Activated CD8-positive, alpha-beta memory T cell treated with anti-CD3 and anti-CD28 coated beads, Interleukin-2, amount 10 ng/mL, durations not matched to agents 7 days and 5 days (primary cell): ENCODE measurements at regions not wholly inside any gene's neighbourhood (a gene's known extent, or its start where the extent isn't known, plus 50 kb on each side); places are given as distances from the start of the nearest gene placed in this dataset.

Experiments used
- ATAC-seq: fragments of 150-1000 bp; cut with Tn5 transposase; one replicate; pipeline ENCODE4 v1.10.0; 2021; ENCODE audit warnings: moderate library complexity
- CTCF ChIA-PET: fragments of 350-600 bp; sonication (Branson Sonifier 250); formaldehyde crosslinking; loops from one replicate; lab custom pipeline; 2021; ENCODE audit warnings: antibody characterized with exemption; lab: Charles Lee
- DNase-seq: peaks from one replicate; pipeline ENCODE4 v3.0.0-alpha.2; 2020
- H3K27ac Mint-ChIP-seq: one replicate; pipeline ENCODE4 v1.8.0; 2021; ENCODE audit warnings: mild to moderate bottlenecking, mixed read lengths
- H3K27me3 Mint-ChIP-seq: one replicate; pipeline ENCODE4 v1.8.0; 2021; ENCODE audit warnings: mixed read lengths
- H3K36me3 Mint-ChIP-seq: one replicate; pipeline ENCODE4 v1.8.0; 2021; ENCODE audit warnings: mild to moderate bottlenecking, mixed read lengths
- H3K4me1 Mint-ChIP-seq: one replicate; pipeline ENCODE4 v1.8.0; 2021; ENCODE audit warnings: mixed read lengths
- H3K4me3 Mint-ChIP-seq: one replicate; pipeline ENCODE4 v1.8.0; 2021; ENCODE audit warnings: mild to moderate bottlenecking, moderate library complexity, mixed read lengths
- H3K9me3 Mint-ChIP-seq: one replicate; pipeline ENCODE4 v1.8.0; 2022; ENCODE audit warnings: low read depth, mixed read lengths

- DNase-seq (no peak), ATAC-seq (no peak)
- Mint-ChIP-seq H3K9me3 (peaks cover 2% of the 10 kb centered on the region), H3K27me3 (peaks cover 3% of the 10 kb centered on the region), H3K36me3 (no peaks in the 10 kb centered on the region), H3K27ac (no peak overlapping the region), H3K4me1 (no peaks in the 10 kb centered on the region), H3K4me3 (no peak overlapping the region)
- CTCF ChIA-PET, result interaction anchor here (1.3 kb wide), 1 partner anchor 73 kb away, joined by 3 read pairs; no protein-coding TSS in a partner anchor
These were observed 300.0 kb downstream of the PIK3R1 start for GRCh38 chr5:68515514-68515913.

DNA sequence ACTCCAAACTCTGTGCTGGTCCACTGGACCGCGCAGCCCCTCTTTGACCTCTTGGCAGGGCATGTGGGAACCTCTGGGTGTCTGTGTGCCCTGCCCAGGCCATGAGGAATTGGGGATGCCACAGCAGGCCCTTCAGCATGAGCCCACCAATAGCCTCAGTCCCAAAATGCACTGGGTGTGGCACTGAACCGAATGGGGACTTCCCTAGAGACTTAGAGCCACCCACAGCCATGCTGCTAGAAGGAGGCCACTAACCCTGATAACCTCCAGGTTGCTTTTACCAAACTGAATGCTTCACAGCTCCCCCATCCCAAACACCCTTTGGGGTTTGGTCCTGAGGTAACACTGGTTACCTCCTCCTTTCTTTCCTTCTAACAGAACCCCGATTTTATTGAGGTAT, 302.7 kb downstream of the PIK3R1 start:
- H3K27me3 Mint-ChIP-seq, result peaks cover 3% of the 10 kb centered on the region
- no peaks in the 10 kb centered on the region for H3K9me3 Mint-ChIP-seq
- CTCF ChIA-PET, result no interaction called here
- ATAC-seq (no peak), DNase-seq (no peak)
- no peaks in the 10 kb centered on the region for H3K4me1 Mint-ChIP-seq
- H3K36me3 Mint-ChIP-seq, result no peaks in the 10 kb centered on the region
- no peak overlapping the region for H3K4me3 Mint-ChIP-seq
- H3K27ac Mint-ChIP-seq, result no peak overlapping the region

GRCh38 chr5:68519143-68519542, 303.6 kb downstream of the PIK3R1 start:
- H3K36me3 Mint-ChIP-seq, result no peaks in the 10 kb centered on the region
- CTCF ChIA-PET, result no interaction called here
- H3K27ac Mint-ChIP-seq, result no peak overlapping the region
- H3K4me1 Mint-ChIP-seq, result no peaks in the 10 kb centered on the region
- H3K9me3 Mint-ChIP-seq, result no peaks in the 10 kb centered on the region
- peaks cover 3% of the 10 kb centered on the region for H3K27me3 Mint-ChIP-seq
- no peak overlapping the region for H3K4me3 Mint-ChIP-seq
- no peak for ATAC-seq
- no peak for DNase-seq

- no peak overlapping the region for H3K4me3 Mint-ChIP-seq
- H3K27me3 Mint-ChIP-seq, result no peaks in the 10 kb centered on the region
- H3K27ac Mint-ChIP-seq, result no peak overlapping the region
- no peaks in the 10 kb centered on the region for H3K9me3 Mint-ChIP-seq
- no peaks in the 10 kb centered on the region for H3K36me3 Mint-ChIP-seq
- DNase-seq (no peak), ATAC-seq (no peak)
- no peaks in the 10 kb centered on the region for H3K4me1 Mint-ChIP-seq
- CTCF ChIA-PET, result no interaction called here
These were observed 306.2 kb downstream of the PIK3R1 start for GRCh38 chr5:68521776-68522175.

- Mint-ChIP-seq H3K9me3 (no peaks in the 10 kb centered on the region), H3K4me3 (no peak overlapping the region), H3K4me1 (no peaks in the 10 kb centered on the region), H3K36me3 (no peaks in the 10 kb centered on the region), H3K27me3 (no peaks in the 10 kb centered on the region), H3K27ac (no peak overlapping the region)
- CTCF ChIA-PET, result no interaction called here
- DNase-seq, result no peak
- ATAC-seq, result no peak
These were observed 307.3 kb downstream of the PIK3R1 start for GRCh38 chr5:68522863-68523262.

- CTCF ChIA-PET, result no interaction called here
- no peak overlapping the region for H3K27ac Mint-ChIP-seq
- no peak overlapping the region for H3K4me3 Mint-ChIP-seq
- H3K4me1 Mint-ChIP-seq, result no peaks in the 10 kb centered on the region
- DNase-seq (no peak), ATAC-seq (no peak)
- H3K9me3 Mint-ChIP-seq, result peaks cover 3% of the 10 kb centered on the region
- peaks cover 8% of the 10 kb centered on the region for H3K27me3 Mint-ChIP-seq
- H3K36me3 Mint-ChIP-seq, result no peaks in the 10 kb centered on the region
These were observed 313.3 kb downstream of the PIK3R1 start for GRCh38 chr5:68528821-68529273.

- H3K4me1 Mint-ChIP-seq, result no peaks in the 10 kb centered on the region
- DNase-seq, result no peak
- no peak overlapping the region for H3K4me3 Mint-ChIP-seq
These were observed 314.0 kb downstream of the PIK3R1 start for GRCh38 chr5:68529581-68529980.

GRCh38 chr5:68531970-68532369, 316.4 kb downstream of the PIK3R1 start:
- no peak overlapping the region for H3K4me3 Mint-ChIP-seq
- ATAC-seq (no peak), DNase-seq (no peak)
- peaks cover 3% of the 10 kb centered on the region for H3K9me3 Mint-ChIP-seq
- H3K36me3 Mint-ChIP-seq, result no peaks in the 10 kb centered on the region
- H3K4me1 Mint-ChIP-seq, result no peaks in the 10 kb centered on the region
- H3K27me3 Mint-ChIP-seq, result peaks cover 19% of the 10 kb centered on the region
- CTCF ChIA-PET, result no interaction called here
- H3K27ac Mint-ChIP-seq, result no peak overlapping the region

More at GRCh38 chr5:68529581-68529980, 314.0 kb downstream of the PIK3R1 start:
- H3K27me3 Mint-ChIP-seq, result peaks cover 8% of the 10 kb centered on the region
- no peak overlapping the region for H3K27ac Mint-ChIP-seq
- ATAC-seq, result no peak
- peaks cover 3% of the 10 kb centered on the region for H3K9me3 Mint-ChIP-seq
- CTCF ChIA-PET, result no interaction called here
- no peaks in the 10 kb centered on the region for H3K36me3 Mint-ChIP-seq

- H3K4me1 Mint-ChIP-seq, result no peaks in the 10 kb centered on the region
- H3K36me3 Mint-ChIP-seq, result no peaks in the 10 kb centered on the region
- ATAC-seq, result no peak
- DNase-seq, result no peak
- H3K27ac Mint-ChIP-seq, result no peak overlapping the region
- H3K27me3 Mint-ChIP-seq, result peaks cover 19% of the 10 kb centered on the region
- H3K9me3 Mint-ChIP-seq, result peaks cover under 1% of the 10 kb centered on the region
- H3K4me3 Mint-ChIP-seq, result no peak overlapping the region
- CTCF ChIA-PET, result no interaction called here
These were observed 317.5 kb downstream of the PIK3R1 start for GRCh38 chr5:68533051-68533450.

DNA sequence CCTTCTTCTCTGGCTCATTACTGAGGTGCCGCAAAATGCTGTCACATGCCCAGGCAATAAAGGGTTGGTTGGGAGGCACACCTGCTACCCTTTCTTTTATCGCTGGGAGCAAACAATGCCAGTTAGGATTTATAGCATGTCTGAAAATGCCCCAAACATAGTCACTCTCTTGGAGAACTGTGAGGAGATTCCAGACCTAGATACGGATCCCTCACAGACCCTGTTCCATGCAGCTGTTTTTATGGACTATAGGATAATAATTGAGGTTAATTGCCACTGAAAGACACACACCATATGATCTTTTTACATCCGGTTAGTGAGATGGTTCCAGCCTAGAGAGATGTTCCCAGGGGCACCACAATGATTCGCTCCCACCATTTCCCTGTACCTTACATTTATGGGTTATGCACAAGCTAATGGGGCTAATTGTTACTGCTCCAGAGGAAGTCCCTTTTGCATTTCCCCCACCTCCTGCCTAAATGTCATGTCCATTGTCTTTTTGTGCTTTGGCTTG, 318.1 kb downstream of the PIK3R1 start:
- DNase-seq (no peak), ATAC-seq (no peak)
- no peak overlapping the region for H3K27ac Mint-ChIP-seq
- H3K9me3 Mint-ChIP-seq, result no peaks in the 10 kb centered on the region
- no peaks in the 10 kb centered on the region for H3K36me3 Mint-ChIP-seq
- no peaks in the 10 kb centered on the region for H3K4me1 Mint-ChIP-seq
- no peak overlapping the region for H3K4me3 Mint-ChIP-seq
- CTCF ChIA-PET, result interaction anchor here (0.7 kb wide), 1 partner anchor 139 kb away, joined by 4 read pairs; no protein-coding TSS in a partner anchor
- H3K27me3 Mint-ChIP-seq, result peaks cover 21% of the 10 kb centered on the region

DNA sequence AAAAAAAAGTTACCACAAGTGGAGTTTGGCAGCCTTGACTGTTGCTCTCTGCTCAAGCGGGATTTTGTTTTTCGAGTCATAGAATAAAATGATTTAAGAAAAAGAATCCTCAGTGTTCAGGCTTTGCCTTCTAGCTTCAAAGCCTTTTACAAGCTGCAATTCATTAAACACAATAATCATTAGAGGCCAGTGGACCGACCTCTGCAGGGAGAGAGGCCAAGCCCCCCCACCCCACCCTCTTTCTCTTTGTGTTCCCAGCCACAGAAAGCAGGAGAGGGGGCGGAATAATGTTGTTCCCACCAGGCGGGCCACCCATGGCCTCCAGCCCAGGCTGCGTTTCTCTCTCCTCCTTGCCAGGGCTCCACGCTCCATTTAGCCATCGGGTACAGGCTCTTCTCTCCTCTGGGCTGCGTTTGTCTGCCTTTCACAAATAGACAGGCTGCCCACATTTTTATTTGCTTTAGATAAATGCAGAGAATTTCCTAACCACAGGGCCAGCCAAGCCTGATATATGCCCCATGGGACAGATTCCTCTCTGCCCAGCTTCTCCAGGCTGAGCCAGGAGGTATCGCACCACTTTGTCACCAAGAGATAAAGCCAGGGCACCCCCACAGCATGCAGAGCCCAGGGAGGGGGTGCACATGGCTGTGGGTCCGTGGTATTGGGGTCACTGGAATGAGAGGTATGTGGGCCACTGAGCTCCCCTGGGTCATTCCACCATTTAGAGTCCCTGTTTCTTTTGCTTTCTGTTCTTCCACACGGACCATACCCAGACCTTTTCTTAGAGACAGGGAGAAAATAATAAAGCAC, 318.8 kb downstream of the PIK3R1 start:
- Mint-ChIP-seq H3K9me3 (no peaks in the 10 kb centered on the region), H3K27ac (no peak overlapping the region), H3K4me3 (no peak overlapping the region), H3K4me1 (no peaks in the 10 kb centered on the region), H3K27me3 (peaks cover 24% of the 10 kb centered on the region), H3K36me3 (no peaks in the 10 kb centered on the region)
- DNase-seq (no peak), ATAC-seq (no peak)
- CTCF ChIA-PET, result interaction anchor here (0.7 kb wide), 1 partner anchor 139 kb away, joined by 4 read pairs; no protein-coding TSS in a partner anchor

- no peaks in the 10 kb centered on the region for H3K36me3 Mint-ChIP-seq
- no peak for DNase-seq
- H3K27me3 Mint-ChIP-seq, result peaks cover 27% of the 10 kb centered on the region
- H3K4me3 Mint-ChIP-seq, result no peak overlapping the region
- H3K9me3 Mint-ChIP-seq, result no peaks in the 10 kb centered on the region
- CTCF ChIA-PET, result no interaction called here
- H3K4me1 Mint-ChIP-seq, result no peaks in the 10 kb centered on the region
- no peak for ATAC-seq
- no peak overlapping the region for H3K27ac Mint-ChIP-seq
These were observed 319.5 kb downstream of the PIK3R1 start for GRCh38 chr5:68534956-68535520.

DNA sequence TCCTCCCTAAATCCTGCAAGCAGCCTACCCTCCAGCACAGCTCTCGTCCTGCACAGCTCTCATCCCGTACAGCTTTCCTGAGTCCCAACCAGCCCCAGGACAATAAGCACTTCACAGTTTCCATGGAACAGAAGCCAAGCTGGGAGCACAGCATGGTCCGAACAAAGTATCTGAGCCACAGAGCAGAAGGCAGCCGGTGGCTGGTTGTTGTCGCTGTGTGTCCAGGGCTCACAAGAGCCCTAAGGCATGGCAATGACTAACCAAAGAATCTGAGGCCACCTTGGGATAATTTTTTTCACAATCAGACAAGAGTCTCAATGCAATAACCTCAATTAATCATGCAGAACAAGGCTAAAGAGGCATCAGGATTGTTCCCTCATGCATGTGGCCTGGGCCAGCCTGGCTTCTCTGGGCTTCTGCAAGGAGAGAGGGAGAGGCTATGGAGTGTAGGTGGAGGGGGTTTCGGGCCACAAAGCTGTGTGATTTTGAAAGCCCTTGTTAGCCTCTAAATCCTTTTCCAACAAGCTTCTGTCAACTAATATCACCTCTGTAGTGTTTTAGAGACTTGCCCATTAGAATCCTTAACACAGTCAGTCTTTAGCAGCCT, 323.4 kb downstream of the PIK3R1 start:
- H3K4me3 Mint-ChIP-seq, result no peak overlapping the region
- peaks cover 37% of the 10 kb centered on the region for H3K27me3 Mint-ChIP-seq
- no peak for DNase-seq
- CTCF ChIA-PET, result no interaction called here
- no peak overlapping the region for H3K27ac Mint-ChIP-seq
- H3K36me3 Mint-ChIP-seq, result no peaks in the 10 kb centered on the region
- no peaks in the 10 kb centered on the region for H3K4me1 Mint-ChIP-seq
- H3K9me3 Mint-ChIP-seq, result no peaks in the 10 kb centered on the region
- ATAC-seq, result no peak
